Bronchial epithelial cell (primary cell): ENCODE measurements at regions not wholly inside any gene's neighbourhood (a gene's known extent, or its start where the extent isn't known, plus 50 kb on each side); places are given as distances from the start of the nearest gene placed in this dataset.

Experiments
- DNase-seq: peaks from one replicate; pipeline ENCODE4 v3.0.0-alpha.2; 2010; ENCODE audit warnings: low read depth
- FAIRE-seq: peaks from 2 replicates; lab custom pipeline; 2011; peaks lifted over from hg19 to GRCh38; lab: Jason Lieb, UNC
- H3K27me3 ChIP-seq: 2 replicates; pipeline ENCODE4 v1.5.1; 2011; ENCODE audit warnings: low read length; ENCODE audit not compliant: control insufficient read depth, insufficient read depth
- H3K36me3 ChIP-seq: 2 replicates; pipeline ENCODE4 v1.5.1; 2011; ENCODE audit warnings: low read length; ENCODE audit not compliant: control insufficient read depth, insufficient read depth
- H3K4me3 ChIP-seq: 2 replicates; pipeline ENCODE4 v1.5.1; 2011; ENCODE audit warnings: mild to moderate bottlenecking, low read depth, low read length, control low read depth
- TF ChIP-seq, protein P1 (sequence below): IDR thresholded peaks from 2 replicates; pipeline ENCODE4 v1.5.1; 2011; ENCODE audit warnings: mild to moderate bottlenecking, moderate library complexity, low read length, control low read depth, inconsistent platforms; ENCODE audit not compliant: insufficient read depth, severe bottlenecking

DNA sequence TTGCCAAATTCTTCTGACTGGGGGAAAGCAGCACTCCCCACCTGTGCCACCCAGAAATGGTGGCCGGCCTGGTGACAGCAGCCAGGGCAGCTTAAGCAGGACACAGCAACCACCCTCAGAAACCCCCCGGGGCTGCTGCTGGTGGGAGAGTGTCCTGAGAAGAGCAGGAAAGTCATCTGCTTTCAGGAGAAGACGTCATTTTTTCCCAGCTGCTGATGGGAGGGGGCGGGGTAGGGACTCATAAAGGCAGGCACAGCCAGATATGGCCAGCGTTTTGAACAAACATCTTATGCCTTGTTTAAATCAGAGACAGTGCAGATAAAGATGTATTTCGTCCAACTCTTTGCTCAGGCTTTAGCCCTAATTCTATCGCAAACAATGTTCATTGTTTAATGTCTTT lies 139.5 kb downstream of the LRRC30 start:
- no peak for DNase-seq
- H3K36me3 ChIP-seq = no peaks in the 10 kb centered on the region
- H3K4me3 ChIP-seq = no peak overlapping the region
- TF ChIP-seq, protein P1, sequence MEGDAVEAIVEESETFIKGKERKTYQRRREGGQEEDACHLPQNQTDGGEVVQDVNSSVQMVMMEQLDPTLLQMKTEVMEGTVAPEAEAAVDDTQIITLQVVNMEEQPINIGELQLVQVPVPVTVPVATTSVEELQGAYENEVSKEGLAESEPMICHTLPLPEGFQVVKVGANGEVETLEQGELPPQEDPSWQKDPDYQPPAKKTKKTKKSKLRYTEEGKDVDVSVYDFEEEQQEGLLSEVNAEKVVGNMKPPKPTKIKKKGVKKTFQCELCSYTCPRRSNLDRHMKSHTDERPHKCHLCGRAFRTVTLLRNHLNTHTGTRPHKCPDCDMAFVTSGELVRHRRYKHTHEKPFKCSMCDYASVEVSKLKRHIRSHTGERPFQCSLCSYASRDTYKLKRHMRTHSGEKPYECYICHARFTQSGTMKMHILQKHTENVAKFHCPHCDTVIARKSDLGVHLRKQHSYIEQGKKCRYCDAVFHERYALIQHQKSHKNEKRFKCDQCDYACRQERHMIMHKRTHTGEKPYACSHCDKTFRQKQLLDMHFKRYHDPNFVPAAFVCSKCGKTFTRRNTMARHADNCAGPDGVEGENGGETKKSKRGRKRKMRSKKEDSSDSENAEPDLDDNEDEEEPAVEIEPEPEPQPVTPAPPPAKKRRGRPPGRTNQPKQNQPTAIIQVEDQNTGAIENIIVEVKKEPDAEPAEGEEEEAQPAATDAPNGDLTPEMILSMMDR = no peak
- no peak for FAIRE-seq
- no peaks in the 10 kb centered on the region for H3K27me3 ChIP-seq

DNA sequence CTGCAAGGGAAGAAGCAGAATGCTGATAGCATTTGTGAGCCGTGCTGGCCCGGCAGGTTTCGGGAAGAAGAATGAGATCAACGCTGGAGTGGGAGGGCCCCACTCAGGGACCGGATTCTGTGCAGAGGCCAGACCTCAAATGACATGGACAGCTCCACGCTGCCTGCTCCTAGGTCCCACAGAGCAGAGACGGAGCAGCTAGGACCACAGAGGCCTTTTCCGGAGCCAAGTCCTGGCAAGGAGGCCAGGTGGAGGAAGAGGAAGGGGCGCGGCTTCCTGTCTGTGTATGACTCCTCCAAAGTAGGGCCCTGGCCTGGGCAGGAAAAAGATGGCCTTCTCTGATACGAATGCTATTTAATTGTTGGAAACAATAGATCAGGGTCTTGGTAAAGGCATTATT lies 139.9 kb downstream of the LRRC30 start:
- TF ChIP-seq, protein P1 = no peak
- DNase-seq = peak; percentile 22
- no peak for FAIRE-seq
- no peaks in the 10 kb centered on the region for H3K27me3 ChIP-seq
- H3K36me3 ChIP-seq = no peaks in the 10 kb centered on the region
- H3K4me3 ChIP-seq = no peak overlapping the region

DNA sequence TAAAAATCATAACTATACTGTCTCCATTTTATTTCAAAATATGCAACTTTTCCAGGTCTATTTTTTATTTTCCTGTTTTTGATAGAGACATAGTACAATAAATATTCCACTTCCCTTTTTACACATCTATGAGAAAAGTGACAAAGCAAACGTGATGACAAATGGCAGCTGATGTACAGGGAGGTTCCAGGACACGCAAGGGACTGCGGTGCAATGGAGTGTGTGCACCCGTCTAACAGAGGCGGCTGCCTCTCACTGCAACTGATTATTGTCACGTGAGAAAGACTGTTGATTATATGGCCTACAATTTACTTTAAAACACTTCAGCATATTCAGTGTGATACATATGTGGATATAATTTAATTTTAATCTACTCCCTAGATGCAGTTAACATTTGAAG lies 142.6 kb downstream of the LRRC30 start:
- TF ChIP-seq, protein P1 = no peak
- no peak for FAIRE-seq

DNA sequence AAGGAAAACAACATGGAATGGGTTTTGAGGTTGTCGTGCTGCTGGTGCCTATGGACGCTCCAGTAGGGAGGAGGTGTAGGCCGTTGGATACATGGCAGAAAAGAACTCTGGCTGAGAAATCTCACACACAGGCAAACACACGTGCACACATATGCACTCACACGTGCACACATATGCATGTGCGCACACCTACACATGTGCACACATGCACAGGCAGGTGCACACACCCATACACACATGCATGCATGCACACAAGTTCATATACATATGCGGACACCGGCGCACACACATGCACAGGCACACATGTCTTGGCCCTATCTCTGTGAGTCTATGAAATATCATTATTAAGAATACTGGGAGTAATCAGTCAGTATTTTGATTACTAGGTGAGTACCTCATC lies 150.4 kb downstream of the LRRC30 start:
- Histone ChIP-seq H3K36me3 (no peaks in the 10 kb centered on the region), H3K4me3 (no peak overlapping the region), H3K27me3 (no peaks in the 10 kb centered on the region)
- DNase-seq = no peak
- FAIRE-seq = no peak
- TF ChIP-seq, protein P1 = no peak

More for the DNA sequence above, 142.6 kb downstream of the LRRC30 start:
- H3K27me3 ChIP-seq = no peaks in the 10 kb centered on the region
- H3K4me3 ChIP-seq = no peak overlapping the region
- DNase-seq = no peak
- no peaks in the 10 kb centered on the region for H3K36me3 ChIP-seq

DNA sequence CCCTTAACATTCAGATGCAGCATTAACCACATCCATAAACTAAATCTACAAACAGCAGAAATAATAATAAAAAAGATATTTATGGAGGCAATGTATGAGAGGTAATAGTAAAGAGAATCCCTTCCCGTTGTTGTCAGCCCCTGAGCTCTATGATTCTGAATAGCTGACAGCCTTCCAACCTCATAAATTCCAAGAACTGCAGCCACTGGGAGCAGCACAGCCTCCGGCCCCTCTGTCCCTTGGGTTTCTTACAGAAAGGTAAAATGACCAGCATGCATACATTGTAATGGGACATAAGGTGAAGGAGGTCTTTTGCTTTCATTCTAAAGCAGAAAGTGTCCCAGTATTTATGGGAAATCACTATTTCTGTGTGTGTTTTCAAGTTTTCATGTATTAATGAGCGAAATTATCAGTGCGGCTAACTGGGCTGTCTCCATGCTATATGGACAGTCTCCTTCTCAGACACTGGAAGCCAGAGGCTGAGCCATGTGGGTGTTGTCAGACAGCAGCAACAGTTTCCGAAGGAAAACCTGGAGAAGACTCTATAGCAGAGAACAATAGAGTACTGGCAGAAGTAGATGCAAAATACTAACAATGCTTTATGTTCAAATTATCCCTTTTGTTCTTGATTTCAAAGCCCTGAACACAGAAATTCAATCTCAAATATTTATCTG lies 151.6 kb downstream of the LRRC30 start:
- no peak overlapping the region for H3K4me3 ChIP-seq
- FAIRE-seq = no peak
- DNase-seq = no peak
- H3K27me3 ChIP-seq = no peaks in the 10 kb centered on the region
- TF ChIP-seq, protein P1 = no peak
- no peaks in the 10 kb centered on the region for H3K36me3 ChIP-seq
